NCI-H69 (cell line): ENCODE measurements at regions not wholly inside any gene's neighbourhood (a gene's known extent, or its start where the extent isn't known, plus 50 kb on each side); places are given as distances from the start of the nearest gene placed in this dataset.

Experiments
- DNase-seq: peaks from one replicate; lab custom pipeline; 2025; lab: John Stamatoyannopoulos, UW

DNA sequence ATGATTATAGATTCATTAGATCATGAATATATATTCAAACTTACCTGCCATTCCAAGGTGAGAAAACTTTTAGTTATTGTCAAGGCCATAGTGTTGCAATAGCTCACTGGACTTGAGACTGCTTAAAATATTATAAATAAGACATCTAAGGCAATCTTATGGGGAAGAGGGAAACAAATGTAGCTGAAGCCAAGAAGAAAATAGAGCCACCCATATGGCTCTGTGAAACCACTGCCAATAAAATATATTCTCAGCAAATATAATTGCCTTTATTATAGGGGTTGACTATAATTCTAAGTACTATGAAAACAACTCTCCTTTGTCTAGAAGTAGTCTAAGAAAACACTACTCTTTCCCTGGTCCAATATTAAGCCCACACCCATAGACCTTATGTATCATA lies 938.5 kb downstream of the FSTL5 start:
- DNase-seq = peak; percentile 74

GRCh38 chr4:161222889-161223288 lies 940.9 kb downstream of the FSTL5 start:
- no peak for DNase-seq

DNA sequence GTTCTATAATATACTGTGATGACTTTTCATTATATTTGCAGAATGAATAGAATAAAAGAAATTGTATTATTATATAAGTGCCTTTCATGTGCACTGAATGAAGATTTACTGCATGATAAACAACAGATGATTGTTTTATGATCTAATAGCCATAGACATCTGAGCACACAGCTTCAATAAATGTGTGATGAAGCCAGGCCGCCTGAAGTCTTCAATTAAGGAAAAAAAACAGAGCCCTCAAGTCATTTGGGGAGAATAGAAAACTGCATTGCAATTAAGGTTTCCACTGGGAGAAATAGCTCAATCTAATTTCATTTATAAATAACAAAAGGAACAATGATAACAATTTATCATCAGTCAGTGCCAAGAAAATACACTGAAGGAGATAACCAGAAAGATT lies 955.2 kb downstream of the FSTL5 start:
- peak; percentile 92 for DNase-seq

- peak; percentile 26 for DNase-seq
These were observed 957.2 kb downstream of the FSTL5 start for GRCh38 chr4:161206528-161207080.

DNA sequence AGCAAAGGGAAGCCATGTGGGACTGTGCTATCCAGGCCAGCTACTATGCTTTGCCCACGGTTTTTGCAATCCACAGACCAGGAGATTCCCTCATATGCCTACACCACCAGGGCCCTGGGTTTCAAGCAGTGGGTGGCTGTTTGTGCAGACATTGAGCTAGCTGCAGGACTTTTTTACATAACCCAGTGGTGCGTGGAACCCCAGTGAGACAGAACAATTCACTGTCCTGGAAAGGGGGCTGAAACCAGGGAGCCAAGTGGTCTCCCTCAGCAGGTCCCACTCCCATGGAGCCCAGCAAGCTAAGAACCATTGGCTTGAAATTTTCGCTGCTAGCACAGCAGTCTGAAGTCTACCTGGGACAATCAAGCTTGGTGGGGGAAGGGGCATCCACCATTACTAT lies 959.9 kb downstream of the FSTL5 start:
- DNase-seq = no peak

- no peak for DNase-seq
These were observed 965.9 kb downstream of the FSTL5 start for GRCh38 chr4:161197912-161198311.

GRCh38 chr4:161197474-161197873 lies 966.3 kb downstream of the FSTL5 start:
- DNase-seq = no peak

GRCh38 chr4:161189286-161190134 lies 974.3 kb downstream of the FSTL5 start:
- DNase-seq = no peak

DNA sequence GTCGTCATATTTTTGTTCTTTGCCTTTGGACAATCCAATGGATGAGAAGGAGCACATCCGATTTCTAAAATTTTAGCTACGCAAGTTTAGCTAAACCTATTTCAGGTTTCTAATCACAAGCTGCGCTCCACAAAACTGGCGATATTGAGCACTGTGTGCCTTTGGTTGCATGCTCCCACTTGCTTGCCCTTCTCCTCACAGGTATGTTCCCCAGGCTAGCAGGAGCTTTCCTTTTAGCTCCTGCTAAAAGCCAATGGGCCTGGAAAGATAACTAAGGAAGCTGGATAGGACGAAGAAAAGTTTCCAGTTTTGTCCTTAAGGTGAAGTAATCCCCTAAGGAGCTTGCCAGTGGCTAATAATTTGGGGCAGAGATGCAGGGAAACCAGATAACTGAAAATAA lies 975.2 kb downstream of the FSTL5 start:
- DNase-seq = no peak

DNA sequence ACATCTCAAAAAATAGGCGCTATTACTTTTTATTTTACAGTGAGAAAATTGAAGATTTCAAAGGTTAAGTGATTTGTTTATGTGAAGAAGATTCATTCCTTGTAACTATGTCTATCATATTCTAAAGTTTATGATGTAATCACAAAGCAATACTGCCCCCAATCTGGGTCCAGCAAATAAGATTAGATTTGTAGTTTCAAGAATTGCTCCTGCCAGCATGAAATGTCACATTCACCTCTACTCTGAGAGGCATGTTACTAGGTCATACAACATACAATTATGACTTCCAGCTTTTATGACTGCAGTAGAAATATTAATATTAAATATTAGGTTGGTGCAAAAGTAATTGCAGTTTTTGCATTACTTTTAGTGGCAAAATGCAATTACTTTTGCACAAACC lies 976.2 kb downstream of the FSTL5 start:
- peak; percentile 19 for DNase-seq

DNA sequence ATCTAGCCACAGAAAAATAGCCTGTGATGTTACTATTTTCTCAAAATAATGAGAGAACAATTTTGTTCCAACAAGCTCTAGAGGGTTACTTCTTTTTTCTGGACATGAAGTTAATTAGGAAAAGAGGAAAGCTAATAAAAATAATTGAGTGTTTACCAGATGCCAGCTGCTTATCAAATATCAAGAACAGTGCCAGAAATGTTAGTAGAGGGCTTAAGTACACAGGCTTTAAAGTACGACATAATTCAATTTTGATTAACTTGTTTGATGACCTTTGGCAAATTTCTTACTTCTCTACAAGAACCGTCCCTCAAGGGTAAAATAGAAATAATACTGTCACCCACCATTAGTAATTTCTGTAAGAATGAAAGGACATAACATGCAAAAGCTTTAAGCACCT lies 977.0 kb downstream of the FSTL5 start:
- peak; percentile 70 for DNase-seq

DNA sequence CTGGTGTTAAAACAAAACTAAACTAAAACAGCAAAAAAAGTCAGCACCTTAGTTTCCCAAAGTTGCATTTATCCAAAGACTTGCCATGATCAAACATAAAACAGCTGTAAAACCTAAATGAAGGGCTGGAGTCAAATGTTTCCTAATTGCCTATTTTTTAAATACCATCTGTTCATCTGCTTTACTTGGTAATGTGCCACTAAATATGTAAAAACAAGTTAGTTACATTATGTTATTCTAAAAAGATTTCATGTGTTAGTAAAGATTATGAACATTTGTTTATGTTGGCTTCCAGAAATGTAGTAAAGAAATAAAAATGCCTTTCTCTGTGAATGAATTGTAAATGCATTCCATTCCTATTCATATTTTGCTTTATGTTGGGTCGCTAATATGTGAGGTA lies 977.8 kb downstream of the FSTL5 start:
- DNase-seq = peak; percentile 41

DNA sequence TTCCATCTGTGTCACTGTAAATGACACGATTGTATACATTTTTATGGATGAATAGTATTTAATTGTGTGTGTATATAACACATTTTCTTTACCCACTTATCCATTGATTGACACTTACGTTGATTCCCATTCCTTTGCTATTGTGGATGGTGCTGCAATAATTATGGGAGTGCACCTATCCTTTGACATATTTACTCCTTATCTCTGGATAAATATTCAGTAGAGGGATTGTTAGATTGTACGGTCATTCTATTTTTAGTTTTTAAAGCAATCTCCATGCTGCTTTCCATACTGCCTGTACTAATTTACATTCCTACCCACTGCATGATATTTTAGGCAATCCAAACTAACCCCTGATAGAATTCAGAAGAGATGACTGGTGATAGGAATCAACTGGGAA lies 980.1 kb downstream of the FSTL5 start:
- DNase-seq = peak; percentile 14

- no peak for DNase-seq
These were observed 980.9 kb downstream of the FSTL5 start for GRCh38 chr4:161182913-161183312.

GRCh38 chr4:161178310-161178709 lies 985.5 kb downstream of the FSTL5 start:
- DNase-seq = no peak

DNA sequence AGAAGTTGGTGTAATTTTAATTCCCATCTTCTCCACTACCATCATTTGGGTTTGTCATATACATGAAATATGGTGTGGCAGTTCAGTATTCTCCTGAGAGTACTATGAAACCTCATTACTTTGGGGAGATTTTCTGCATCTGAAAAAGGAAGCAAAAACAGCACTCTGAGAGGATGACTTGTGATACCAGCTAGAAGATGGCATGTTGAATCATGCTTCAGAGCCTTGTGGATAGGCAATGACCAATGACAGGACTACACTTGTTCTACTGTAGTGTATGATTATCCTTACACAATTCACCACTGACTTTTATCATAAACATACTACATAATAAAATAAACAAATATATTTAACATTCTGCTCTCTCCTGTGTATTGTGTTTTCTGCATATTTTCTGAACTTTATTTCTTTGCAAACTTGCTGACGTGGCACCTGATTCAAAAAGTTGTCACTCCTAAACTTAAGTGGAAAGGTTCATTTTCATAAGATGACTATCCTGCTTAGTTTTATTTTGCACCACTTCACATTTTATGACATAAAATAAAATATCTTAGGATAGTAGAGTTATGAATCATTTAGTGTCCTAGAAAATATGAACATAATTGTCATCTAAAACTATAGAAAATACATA lies 991.3 kb downstream of the FSTL5 start:
- no peak for DNase-seq

DNA sequence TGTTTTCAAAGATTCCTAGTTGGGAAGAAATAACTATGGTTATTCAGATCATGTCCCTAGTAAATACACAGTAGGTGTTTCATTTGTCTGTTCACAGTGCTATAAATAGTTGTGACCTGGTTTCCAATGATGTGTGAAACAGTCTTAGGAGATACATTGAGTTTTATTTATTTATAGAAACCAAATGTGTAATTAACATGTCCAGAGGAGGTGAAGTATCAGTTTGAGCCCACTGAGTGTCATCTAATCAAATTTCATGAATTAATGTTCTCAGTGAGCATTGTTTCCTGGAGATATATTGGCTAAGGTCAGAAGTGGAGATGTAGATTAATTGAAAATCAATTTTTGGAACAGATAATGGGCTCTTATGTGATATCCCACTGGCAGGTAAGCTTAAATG lies 996.3 kb downstream of the FSTL5 start:
- DNase-seq = peak; percentile 81

- DNase-seq = no peak
These were observed 1003.1 kb downstream of the FSTL5 start for GRCh38 chr4:161160718-161161117.

GRCh38 chr4:161148051-161148450 lies 1015.7 kb downstream of the FSTL5 start:
- peak; percentile 57 for DNase-seq

DNA sequence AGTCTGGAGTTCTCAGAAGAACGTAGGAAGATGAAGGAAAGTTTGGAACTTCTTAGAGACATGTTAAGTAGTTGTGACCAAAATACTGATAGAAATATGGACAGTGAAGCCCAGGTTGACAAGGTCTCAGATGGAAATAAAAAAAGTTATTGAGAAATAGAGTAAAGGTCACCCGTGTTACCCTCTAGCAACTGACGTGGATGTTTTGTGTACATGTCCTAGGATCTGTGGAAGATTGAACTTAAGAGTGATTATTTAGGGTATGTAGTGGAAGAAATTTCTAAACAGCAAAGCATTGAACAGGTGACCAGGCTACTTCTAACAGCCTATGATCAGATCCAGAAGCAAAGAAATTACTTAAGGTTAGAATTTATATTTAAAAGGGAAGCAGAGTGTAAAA lies 1020.4 kb downstream of the FSTL5 start:
- no peak for DNase-seq

DNA sequence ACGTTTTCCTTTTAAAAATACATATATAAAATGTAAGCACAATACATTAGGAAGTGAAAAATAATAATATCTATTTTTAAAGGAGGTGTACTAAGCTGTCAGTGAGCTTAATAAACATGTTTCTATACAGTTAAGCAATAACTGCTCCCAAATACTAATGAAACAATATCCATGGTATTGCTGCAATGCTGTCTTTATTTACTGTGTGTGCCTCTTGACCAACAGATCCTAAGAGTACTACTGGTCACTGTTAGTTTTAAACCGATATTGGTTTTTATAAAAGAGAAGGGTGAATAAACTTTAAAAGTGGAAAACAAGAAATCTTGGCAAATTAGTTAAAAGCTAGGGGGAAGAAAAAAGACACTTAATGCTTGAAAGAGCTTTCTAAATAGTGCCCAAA lies 1029.0 kb downstream of the FSTL5 start:
- DNase-seq = no peak

DNA sequence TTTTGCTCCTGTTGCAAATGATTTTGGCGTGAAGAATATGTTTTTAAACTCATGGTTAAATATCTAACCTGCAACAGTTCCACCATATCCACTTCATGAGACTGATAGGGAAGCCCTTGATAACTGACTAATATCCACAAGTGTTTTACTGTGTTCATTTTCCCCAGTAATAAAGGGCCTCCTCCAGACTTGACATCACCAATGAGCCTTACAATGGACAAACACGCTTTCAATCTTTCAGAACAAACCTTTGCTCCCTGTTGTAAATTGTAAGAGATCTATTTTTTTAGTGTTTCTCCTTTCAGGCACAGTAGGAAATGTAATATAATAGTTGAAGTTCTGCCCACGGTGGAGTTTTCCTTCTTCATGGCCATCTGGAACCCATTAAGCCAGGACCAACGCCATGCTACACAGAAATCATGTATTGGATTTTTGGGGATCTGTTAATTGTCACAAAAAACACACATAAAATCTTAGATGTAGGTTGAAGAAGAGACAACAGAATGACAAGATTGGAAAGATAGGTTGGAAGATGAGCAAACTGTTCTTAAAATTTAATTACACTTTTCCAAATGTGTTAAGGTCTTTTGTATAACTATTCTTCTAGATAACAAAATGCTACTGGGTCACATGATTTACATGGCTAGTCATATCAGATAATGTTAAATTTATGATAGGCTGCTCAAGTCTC lies 1030.1 kb downstream of the FSTL5 start:
- peak; percentile 81 for DNase-seq
